Right ventricle myocardium inferior (tissue), 1 donor: ENCODE measurements at regions not wholly inside any gene's neighbourhood (a gene's known extent, or its start where the extent isn't known, plus 50 kb on each side); places are given as distances from the start of the nearest gene placed in this dataset.

Experiments used
- ATAC-seq: fragments of 200-7000 bp; cut with Tn5 transposase; one replicate; pipeline ENCODE4 v1.9.1; 2020; ENCODE audit warnings: mild to moderate bottlenecking, moderate library complexity
- DNase-seq: peaks from one replicate; pipeline ENCODE4 v3.0.0; 2021; ENCODE audit errors: missing footprints
- intact Hi-C: fragments of 100-400 bp; cut with DNase I; formaldehyde crosslinking; loops from one replicate; pipeline ENCODE4 v1.11.0; 2022
- donor health status: DM: no; HTN: yes; CAD: no; lungs with severe emphysema.

- intact Hi-C loops, result loop anchor here (10.0 kb wide), 1 partner anchor 125 kb away; no protein-coding TSS in a partner anchor
- DNase-seq (no peak), ATAC-seq (no peak)
Measured at GRCh38 chr18:10009321-10010144, 95.7 kb downstream of the VAPA start.

- intact Hi-C loops, result loop anchor here (10.0 kb wide), 1 partner anchor 124 kb away; no protein-coding TSS in a partner anchor
- DNase-seq, result no peak
- peak; percentile 90 for ATAC-seq
Measured at GRCh38 chr18:10010611-10011015, 96.8 kb downstream of the VAPA start.

GRCh38 chr18:10011061-10011460 lies 97.2 kb downstream of the VAPA start:
- intact Hi-C loops, result loop anchor here (10.0 kb wide), 1 partner anchor 124 kb away; no protein-coding TSS in a partner anchor
- no peak for ATAC-seq
- no peak for DNase-seq

- no peak for ATAC-seq
Measured at GRCh38 chr18:10011751-10012150, 97.9 kb downstream of the VAPA start.

GRCh38 chr18:10012526-10012925 lies 98.7 kb downstream of the VAPA start:
- no peak for DNase-seq
- ATAC-seq, result no peak
- intact Hi-C loops, result loop anchor here (10.0 kb wide), 1 partner anchor 122 kb away; no protein-coding TSS in a partner anchor

More at GRCh38 chr18:10011751-10012150, 97.9 kb downstream of the VAPA start:
- no peak for DNase-seq
- intact Hi-C loops, result loop anchor here (10.0 kb wide), 1 partner anchor 123 kb away; no protein-coding TSS in a partner anchor

GRCh38 chr18:10013621-10014543 lies 100.1 kb downstream of the VAPA start:
- DNase-seq, result no peak
- peak; percentile 47 for ATAC-seq
- intact Hi-C loops, result loop anchor here (10.0 kb wide), 1 partner anchor 121 kb away; no protein-coding TSS in a partner anchor

- ATAC-seq (peak; percentile 26), DNase-seq (no peak)
- intact Hi-C loops, result loop anchor here (5.0 to 10.0 kb wide), 2 partner anchors 37 to 120 kb away; no protein-coding TSS in a partner anchor
Measured at GRCh38 chr18:10015288-10015701, 101.5 kb downstream of the VAPA start.

- intact Hi-C loops, result loop anchor here (5.0 to 10.0 kb wide), 2 partner anchors 36 to 119 kb away; no protein-coding TSS in a partner anchor
- no peak for DNase-seq
- ATAC-seq, result peak; percentile 84
Measured at GRCh38 chr18:10015941-10016819, 102.4 kb downstream of the VAPA start.

- no peak for ATAC-seq
- intact Hi-C loops, result loop anchor here (5.0 to 10.0 kb wide), 2 partner anchors 35 to 118 kb away; no protein-coding TSS in a partner anchor
- DNase-seq, result no peak
Measured at GRCh38 chr18:10017043-10017442, 103.2 kb downstream of the VAPA start.

- ATAC-seq (no peak), DNase-seq (no peak)
- intact Hi-C loops, result loop anchor here (5.0 to 10.0 kb wide), 2 partner anchors 34 to 117 kb away; no protein-coding TSS in a partner anchor
Measured at GRCh38 chr18:10018289-10018688, 104.5 kb downstream of the VAPA start.

- DNase-seq (no peak), ATAC-seq (no peak)
- intact Hi-C loops, result no loop called here
Measured at GRCh38 chr18:10020171-10020570, 106.4 kb downstream of the VAPA start.

GRCh38 chr18:10022365-10022764 lies 108.5 kb downstream of the VAPA start:
- no peak for DNase-seq
- ATAC-seq, result no peak
- intact Hi-C loops, result no loop called here

- ATAC-seq (no peak), DNase-seq (no peak)
- intact Hi-C loops, result no loop called here
Measured at GRCh38 chr18:10023853-10024570, 110.2 kb downstream of the VAPA start.

GRCh38 chr18:10025711-10026670 lies 112.2 kb downstream of the VAPA start:
- peak; percentile 72 for ATAC-seq
- DNase-seq, result no peak
- intact Hi-C loops, result no loop called here

GRCh38 chr18:10027031-10027430 lies 113.2 kb downstream of the VAPA start:
- intact Hi-C loops, result no loop called here
- no peak for ATAC-seq
- DNase-seq, result no peak

GRCh38 chr18:10027461-10027860 lies 113.6 kb downstream of the VAPA start:
- no peak for DNase-seq
- intact Hi-C loops, result no loop called here
- ATAC-seq, result no peak
